Stimulated activated CD8-positive, alpha-beta memory T cell treated with anti-CD3 and anti-CD28 coated beads, Interleukin-7, amount 100 ng/mL, for 24 hours (primary cell): ENCODE measurements at regions not wholly inside any gene's neighbourhood (a gene's known extent, or its start where the extent isn't known, plus 50 kb on each side); places are given as distances from the start of the nearest gene placed in this dataset.

Experiments
- DNase-seq: peaks from one replicate; pipeline ENCODE4 v3.0.0-alpha.2; 2020; ENCODE audit warnings: low read depth

DNA sequence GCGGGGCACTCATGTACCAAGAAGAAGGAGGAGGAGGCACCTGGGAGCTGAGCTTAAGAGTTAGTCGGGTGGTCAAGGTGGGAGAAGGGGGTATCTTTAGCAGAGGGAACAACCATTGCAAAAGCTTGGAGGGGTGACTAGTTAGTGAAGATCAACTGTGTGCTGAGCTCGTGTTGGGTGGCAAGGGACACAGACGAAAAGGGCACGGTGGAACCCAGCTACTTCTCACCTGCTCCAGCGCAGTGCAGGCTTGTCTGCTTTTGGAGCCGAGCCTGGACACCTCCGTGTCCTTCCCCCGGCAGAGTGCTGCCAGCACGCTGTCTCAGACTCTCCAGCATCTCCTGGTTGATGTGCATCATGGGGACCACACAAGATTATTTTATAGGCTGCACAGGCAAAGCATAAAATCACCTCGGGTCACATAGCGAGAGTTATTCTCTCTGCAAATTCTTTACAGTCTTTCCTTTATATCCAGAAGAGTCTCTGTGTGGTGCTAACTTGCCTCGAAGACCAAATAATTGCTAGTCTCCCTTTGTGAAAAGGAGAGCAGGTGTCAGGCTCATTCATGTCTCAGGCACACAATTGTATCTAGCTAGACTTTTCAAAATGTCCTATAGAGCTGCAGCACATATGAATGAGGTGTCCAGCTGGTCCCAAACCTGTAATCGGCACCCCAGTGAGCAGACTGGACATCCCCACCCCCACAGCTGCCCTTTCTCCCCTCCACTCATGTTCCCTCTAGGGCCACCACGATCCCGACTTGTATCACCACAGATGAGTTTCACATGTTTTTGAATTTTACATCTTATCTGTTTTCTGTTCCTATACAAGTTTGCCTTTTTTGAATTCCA, 123.4 kb downstream of the CEBPB start:
- DNase-seq = no peak

GRCh38 chr20:50314678-50315335, 124.2 kb downstream of the CEBPB start:
- no peak for DNase-seq

- DNase-seq = no peak
Observed at GRCh38 chr20:50315586-50316551, 125.2 kb downstream of the CEBPB start.

- no peak for DNase-seq
Observed at GRCh38 chr20:50317116-50317515, 126.5 kb downstream of the CEBPB start.

- DNase-seq = no peak
Observed at GRCh38 chr20:50317609-50318008, 127.0 kb downstream of the CEBPB start.

GRCh38 chr20:50318710-50319109, 128.1 kb downstream of the CEBPB start:
- DNase-seq = no peak

DNA sequence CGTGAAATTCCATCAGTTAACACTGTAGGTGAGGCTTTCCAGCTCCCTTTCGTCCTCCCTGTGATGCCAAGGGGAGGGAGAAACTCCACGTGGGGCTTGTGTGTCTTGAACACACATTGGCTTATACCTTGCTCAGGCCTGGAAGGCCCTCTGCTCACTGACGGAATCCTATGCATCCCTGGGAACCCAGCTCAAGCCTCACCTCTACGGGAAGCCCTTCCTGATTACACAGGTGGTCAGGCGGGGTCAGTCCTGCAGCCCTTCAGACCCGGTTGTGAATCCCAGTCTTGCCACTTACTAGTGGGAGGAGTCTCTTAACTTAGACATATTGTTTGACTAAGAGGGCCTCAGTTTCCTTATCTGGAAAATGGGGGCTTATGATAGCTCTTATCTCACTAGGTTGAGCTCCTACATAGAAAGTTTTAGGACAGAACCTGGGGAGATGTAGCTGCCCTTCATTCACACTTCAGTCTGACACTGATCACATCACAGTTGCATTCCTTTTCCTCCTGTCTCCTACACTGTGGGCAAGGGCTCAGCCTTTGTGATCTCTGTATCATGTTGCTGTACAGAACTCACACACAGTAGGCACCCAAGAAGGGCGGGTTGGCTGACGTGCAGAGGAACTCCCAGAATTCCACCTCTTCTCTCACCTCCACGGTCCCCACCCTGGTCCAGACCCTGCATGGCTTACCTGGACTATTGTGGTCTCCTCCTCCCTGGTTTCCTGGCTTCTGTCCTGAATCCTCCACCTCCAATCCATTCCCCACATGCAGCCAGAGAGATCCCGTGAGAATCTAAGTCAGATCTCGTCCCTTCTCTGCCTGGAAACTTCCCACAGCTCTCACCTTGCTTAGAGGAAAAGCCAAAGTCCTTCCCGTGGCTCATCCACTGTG, 129.6 kb downstream of the CEBPB start:
- DNase-seq = no peak

- no peak for DNase-seq
Observed at GRCh38 chr20:50320901-50321796, 130.5 kb downstream of the CEBPB start.

DNA sequence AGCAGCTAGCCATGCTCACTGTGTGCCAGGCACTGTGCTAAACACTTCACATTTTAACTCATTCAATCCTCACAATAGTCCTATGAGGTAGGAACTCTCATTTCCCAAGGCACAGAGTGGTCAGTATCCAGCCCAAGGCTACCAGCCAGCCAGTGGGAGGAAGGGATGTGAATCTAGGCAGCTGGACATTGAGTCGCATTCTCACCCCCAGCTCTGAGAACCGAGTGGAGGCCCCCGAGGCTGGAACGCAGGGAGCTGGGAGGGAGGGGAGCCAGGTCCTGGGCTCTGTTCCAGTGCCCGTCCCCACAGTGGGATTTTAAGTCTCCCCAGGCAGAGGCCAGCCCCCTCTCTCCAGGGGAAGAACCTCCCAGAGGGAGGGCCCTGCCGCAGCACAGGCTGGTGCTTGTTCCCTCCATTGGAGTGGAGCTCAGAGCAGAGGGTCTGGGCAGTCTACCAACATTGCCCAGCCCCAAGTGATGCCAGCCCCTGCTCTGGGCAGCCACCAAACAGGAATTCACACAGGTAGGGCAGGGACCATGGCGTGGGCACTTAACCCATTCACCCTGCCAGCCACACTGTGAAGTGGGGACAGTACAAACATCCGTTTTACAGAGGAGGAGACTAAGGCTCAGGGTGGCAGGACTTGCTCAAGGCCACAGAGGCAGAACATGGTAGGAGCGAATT, 131.3 kb downstream of the CEBPB start:
- no peak for DNase-seq

GRCh38 chr20:50322703-50323131, 132.1 kb downstream of the CEBPB start:
- no peak for DNase-seq

- DNase-seq = no peak
Observed at GRCh38 chr20:50323209-50323608, 132.6 kb downstream of the CEBPB start.

DNA sequence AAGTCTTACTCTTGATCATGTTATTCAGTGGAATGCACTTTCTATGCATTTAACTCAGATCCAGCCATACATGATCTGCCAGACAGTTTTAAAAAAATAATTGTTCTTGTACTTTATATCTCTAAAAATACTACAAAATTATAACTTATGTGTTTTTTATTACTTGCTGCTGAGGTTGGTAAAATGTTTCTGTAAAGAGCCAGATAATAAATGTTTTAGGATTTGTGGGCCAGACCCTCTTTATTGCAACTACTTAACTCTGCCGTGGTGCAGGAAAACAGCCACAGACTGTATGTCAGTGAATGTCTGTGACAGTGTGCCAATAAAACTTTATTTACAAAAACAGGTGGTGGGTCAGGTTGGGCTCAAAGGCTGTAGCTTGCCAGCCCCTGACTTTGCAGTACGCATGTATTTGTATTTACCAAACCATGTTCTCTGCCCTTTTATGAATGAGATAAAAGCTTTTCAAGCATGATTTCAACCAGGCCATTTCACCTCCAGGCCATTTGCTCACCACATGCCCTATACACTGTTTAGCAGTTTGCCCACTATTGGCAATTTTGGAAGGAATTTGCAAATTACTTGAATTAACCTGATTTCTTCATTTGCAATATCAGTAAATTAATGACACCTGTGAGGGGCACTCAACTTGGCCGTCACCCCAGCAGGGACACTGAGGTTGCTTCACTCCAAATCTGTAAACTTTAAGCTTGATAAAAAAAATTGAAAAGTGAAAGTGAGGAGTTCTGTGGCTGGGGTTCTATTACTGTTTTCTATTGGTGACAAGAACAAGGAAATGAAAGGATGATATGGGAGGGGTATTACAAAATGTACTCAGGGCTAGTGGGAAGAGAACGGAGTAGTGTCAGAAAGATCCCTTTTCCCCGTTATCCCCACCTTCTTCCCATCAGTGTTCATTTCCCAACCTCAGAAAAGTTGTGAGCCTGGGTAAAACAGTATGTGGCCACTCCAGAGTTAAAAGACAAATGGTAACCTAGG, 133.4 kb downstream of the CEBPB start:
- no peak for DNase-seq

- DNase-seq = no peak
Observed at GRCh38 chr20:50325215-50325614, 134.6 kb downstream of the CEBPB start.

- DNase-seq = no peak
Observed at GRCh38 chr20:50325651-50326050, 135.0 kb downstream of the CEBPB start.

DNA sequence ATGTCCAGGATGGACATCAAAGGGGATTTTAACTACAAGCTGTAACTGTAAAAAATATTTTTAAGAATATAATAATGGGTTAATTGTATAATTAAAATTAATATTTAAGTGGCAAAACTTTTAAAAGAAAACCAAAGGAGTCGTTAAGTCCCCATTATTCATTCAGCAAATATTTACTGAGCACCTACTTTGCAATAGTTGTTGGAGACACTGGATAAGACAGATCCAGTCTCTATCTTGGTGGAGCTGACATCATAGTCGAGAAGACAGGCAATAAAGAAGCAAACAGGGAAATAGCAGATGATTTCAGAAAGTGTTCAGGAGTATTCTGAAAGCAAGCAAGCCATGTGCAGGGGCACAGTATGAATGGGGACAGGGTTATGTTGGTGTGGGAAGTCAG, 137.0 kb downstream of the CEBPB start:
- no peak for DNase-seq

DNA sequence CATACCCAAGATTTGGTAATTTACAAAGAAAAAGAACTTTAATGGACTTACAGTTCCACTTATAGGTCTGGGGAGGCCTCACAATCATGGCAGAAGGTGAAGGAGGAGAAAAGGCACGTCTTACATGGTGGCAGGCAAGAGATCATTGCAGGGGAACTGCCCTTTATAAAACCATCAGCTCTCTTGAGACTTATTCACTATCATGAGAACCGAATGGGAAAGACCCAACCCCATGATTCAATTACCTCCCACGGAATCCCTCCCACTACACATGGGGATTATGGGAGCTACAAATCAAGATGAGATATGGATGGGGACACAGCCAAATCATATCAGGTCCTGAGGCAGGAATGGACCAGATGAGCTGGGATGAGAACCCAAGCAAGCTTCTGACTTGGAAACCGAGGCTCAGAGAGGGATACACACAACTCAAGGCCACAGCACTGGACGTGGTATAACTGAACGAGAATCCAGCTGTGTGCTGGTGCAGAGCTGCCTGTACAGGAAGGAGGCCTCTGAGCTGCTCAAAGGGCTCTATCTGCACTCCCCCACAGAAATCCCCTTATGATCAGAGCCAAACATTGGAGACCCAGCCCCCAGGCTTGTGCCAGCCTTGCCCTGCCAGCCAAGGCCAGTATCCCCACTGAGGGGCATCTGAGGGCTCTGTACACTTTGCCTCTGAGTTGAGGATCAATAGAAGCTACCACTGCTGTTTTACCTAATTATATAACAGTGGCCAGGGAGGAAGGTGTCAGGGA, 137.8 kb downstream of the CEBPB start:
- DNase-seq = no peak
